Tibial nerve (tissue), 4 donors: ENCODE measurements at regions not wholly inside any gene's neighbourhood (a gene's known extent, or its start where the extent isn't known, plus 50 kb on each side); places are given as distances from the start of the nearest gene placed in this dataset.

Experiments used
- DNase-seq, 2 donors: peaks; one replicate each; pipeline ENCODE4 v3.0.0-alpha.2; 2019; ENCODE audit warnings: low spot score in 2 of 2
- H3K27ac ChIP-seq, 4 donors: fragments of 200-600 bp; sonication (generic) in 3 of 4; one replicate each; pipeline ENCODE4 v1.5.1; 2017 to 2019; ENCODE audit warnings: mild to moderate bottlenecking in 1 of 4
- H3K27me3 ChIP-seq, 2 donors: fragments of 200-600 bp; sonication (generic) in 1 of 2; one replicate each; pipeline versions ENCODE4 v1.5.1 to v1.6.0; 2017 to 2019
- H3K36me3 ChIP-seq, 3 donors: fragments of 200-600 bp; sonication (generic); one replicate each; pipeline ENCODE4 v1.5.1; 2018 to 2019
- H3K4me1 ChIP-seq, 4 donors: fragments of 200-600 bp; sonication (generic) in 3 of 4; one replicate each; pipeline ENCODE4 v1.5.1; 2017 to 2019
- H3K4me3 ChIP-seq, 4 donors: fragments of 200-600 bp; sonication (generic) in 3 of 4; one replicate each; pipeline ENCODE4 v1.5.1; 2017 to 2019; ENCODE audit warnings: mild to moderate bottlenecking in 1 of 4, moderate library complexity in 1 of 4
- H3K9me3 ChIP-seq, 4 donors: fragments of 200-600 bp; sonication (generic) in 3 of 4; one replicate each; pipeline ENCODE4 v1.5.1; 2017 to 2019
- CTCF ChIP-seq, 5 experiments: fragments of 200-600 bp in 3 of 5; fragments of 450-650 bp in 2 of 5; sonication (generic) in 3 of 5; IDR thresholded peaks; one replicate each; pipeline ENCODE4 v1.5.1; 2016 to 2019; ENCODE audit warnings: antibody characterized with exemption in 5 of 5, mild to moderate bottlenecking in 3 of 5, moderate library complexity in 2 of 5
- EP300 ChIP-seq, 2 donors: sonication (generic); formaldehyde crosslinking; IDR thresholded peaks; one replicate each; pipeline ENCODE4 v1.6.1; 2017; ENCODE audit warnings: antibody characterized with exemption in 2 of 2, mild to moderate bottlenecking in 1 of 2
- POLR2A ChIP-seq, 2 donors: fragments of 450-650 bp; IDR thresholded peaks; one replicate each; pipeline ENCODE4 v1.6.1; 2017; ENCODE audit warnings: antibody characterized with exemption in 2 of 2, mild to moderate bottlenecking in 2 of 2, moderate library complexity in 2 of 2
- WGBS, 2 donors: methylation state at CpG; one replicate each; pipeline ENCODE4 v1.1.5; 2018; 5-methylcytosine and 5-hydroxymethylcytosine counted together

- no peaks in the 10 kb centered on the region for H3K27me3 ChIP-seq
- no peaks in the 10 kb centered on the region for H3K4me1 ChIP-seq
- WGBS, 2 donors = 45 to 49% methylated on average over 5 of the region's 5 CpGs
- no peak overlapping the region for H3K4me3 ChIP-seq
- H3K27ac ChIP-seq = no peak overlapping the region
- no peak for DNase-seq
- H3K9me3 ChIP-seq = no peaks in the 10 kb centered on the region
- H3K36me3 ChIP-seq = no peaks in the 10 kb centered on the region
- no peak for TF ChIP-seq CTCF (IDR thresholded peaks at IDR 0.05)
- TF ChIP-seq POLR2A (IDR thresholded peaks at IDR 0.05) = no peak
- no peak for TF ChIP-seq EP300 (IDR thresholded peaks at IDR 0.05)
Observed at GRCh38 chr18:45197526-45197970, 417.7 kb upstream of the SLC14A2 start.

- Histone ChIP-seq H3K27me3 (no peaks in the 10 kb centered on the region), H3K9me3 (no peaks in the 10 kb centered on the region), H3K4me1 (no peaks in the 10 kb centered on the region), H3K4me3 (no peak overlapping the region), H3K36me3 (no peaks in the 10 kb centered on the region), H3K27ac (no peak overlapping the region)
- DNase-seq = no peak
- TF ChIP-seq CTCF (IDR thresholded peaks at IDR 0.05) (no peak), EP300 (IDR thresholded peaks at IDR 0.05) (no peak), POLR2A (IDR thresholded peaks at IDR 0.05) (no peak)
Observed at GRCh38 chr18:45198526-45198925, 416.8 kb upstream of the SLC14A2 start.

- Histone ChIP-seq H3K4me1 (no peaks in the 10 kb centered on the region), H3K4me3 (no peak overlapping the region), H3K27me3 (no peaks in the 10 kb centered on the region), H3K27ac (no peak overlapping the region), H3K36me3 (no peaks in the 10 kb centered on the region), H3K9me3 (no peaks in the 10 kb centered on the region)
- TF ChIP-seq CTCF (IDR thresholded peaks at IDR 0.05) (no peak), POLR2A (IDR thresholded peaks at IDR 0.05) (no peak), EP300 (IDR thresholded peaks at IDR 0.05) (no peak)
- DNase-seq = no peak
- 82 to 86% methylated on average over 2 of the region's 2 CpGs for WGBS, 2 donors
Observed at GRCh38 chr18:45201029-45201428, 414.2 kb upstream of the SLC14A2 start.

GRCh38 chr18:45201489-45201888 lies 413.8 kb upstream of the SLC14A2 start:
- no peaks in the 10 kb centered on the region for H3K36me3 ChIP-seq
- no peaks in the 10 kb centered on the region for H3K27me3 ChIP-seq
- no peak for DNase-seq
- TF ChIP-seq EP300 (IDR thresholded peaks at IDR 0.05) (no peak), CTCF (IDR thresholded peaks at IDR 0.05) (no peak), POLR2A (IDR thresholded peaks at IDR 0.05) (no peak)
- H3K4me3 ChIP-seq = no peak overlapping the region
- H3K9me3 ChIP-seq = no peaks in the 10 kb centered on the region
- no peak overlapping the region for H3K27ac ChIP-seq
- no peaks in the 10 kb centered on the region for H3K4me1 ChIP-seq

- H3K27me3 ChIP-seq = no peaks in the 10 kb centered on the region
- no peak overlapping the region for H3K27ac ChIP-seq
- no peaks in the 10 kb centered on the region for H3K36me3 ChIP-seq
- H3K4me3 ChIP-seq = no peak overlapping the region
- DNase-seq = no peak
- TF ChIP-seq EP300 (IDR thresholded peaks at IDR 0.05) (no peak), POLR2A (IDR thresholded peaks at IDR 0.05) (no peak), CTCF (IDR thresholded peaks at IDR 0.05) (no peak)
- no peaks in the 10 kb centered on the region for H3K9me3 ChIP-seq
- H3K4me1 ChIP-seq = no peaks in the 10 kb centered on the region
Observed at GRCh38 chr18:45202061-45202460, 413.2 kb upstream of the SLC14A2 start.
